HEK293T (cell line): ENCODE measurements at regions not wholly inside any gene's neighbourhood (a gene's known extent, or its start where the extent isn't known, plus 50 kb on each side); places are given as distances from the start of the nearest gene placed in this dataset.
"Not testable (repeated sequence)": the region's sequence is repeated elsewhere in the genome, so short reads cannot be mapped to it uniquely, and the experiment has no call there.

Source experiments
- FOXK2 ChIP-seq: fragments of 450-650 bp; IDR thresholded peaks from 2 replicates; pipeline ENCODE4 v1.6.1; 2016; ENCODE audit warnings: mild to moderate bottlenecking
- FOXM1 ChIP-seq: fragments of 450-650 bp; IDR thresholded peaks from 2 replicates; pipeline ENCODE4 v1.6.1; 2017; ENCODE audit warnings: mild to moderate bottlenecking, borderline replicate concordance
- TARDBP ChIP-seq: fragments of 450-650 bp; IDR thresholded peaks from 2 replicates; pipeline ENCODE4 v1.6.1; 2016

- not testable (repeated sequence) for TF ChIP-seq FOXM1, TARDBP, FOXK2
Measured at GRCh38 chr4:189010452-189011217, 871.4 kb downstream of the TRIML1 start.
